Middle frontal gyrus (tissue), 1 donor: ENCODE measurements at regions not wholly inside any gene's neighbourhood (a gene's known extent, or its start where the extent isn't known, plus 50 kb on each side); places are given as distances from the start of the nearest gene placed in this dataset.

Source experiments
- DNase-seq: peaks from one replicate; pipeline ENCODE4 v3.0.0-alpha.2; 2015; ENCODE audit warnings: low spot score; ENCODE audit errors: extremely low spot score

DNA sequence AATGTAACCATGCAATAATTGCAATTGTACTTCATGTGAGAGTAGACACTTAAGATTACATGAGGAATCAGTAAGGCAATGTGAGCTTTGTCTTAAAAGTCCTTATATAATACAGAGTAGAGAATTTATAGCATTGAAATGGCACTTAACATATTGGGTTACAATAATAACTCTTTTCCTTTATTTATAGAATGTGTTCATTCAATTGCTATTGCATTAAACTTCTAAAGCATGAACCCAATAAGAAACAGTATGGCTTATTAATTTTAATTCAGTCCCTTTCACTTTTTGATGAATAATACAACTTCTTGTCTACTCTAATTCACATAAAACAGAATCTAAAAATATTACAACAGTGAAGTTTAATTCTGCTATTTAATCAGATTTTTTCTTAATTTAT, 174.2 kb upstream of the PABPC4L start:
- no peak for DNase-seq

DNA sequence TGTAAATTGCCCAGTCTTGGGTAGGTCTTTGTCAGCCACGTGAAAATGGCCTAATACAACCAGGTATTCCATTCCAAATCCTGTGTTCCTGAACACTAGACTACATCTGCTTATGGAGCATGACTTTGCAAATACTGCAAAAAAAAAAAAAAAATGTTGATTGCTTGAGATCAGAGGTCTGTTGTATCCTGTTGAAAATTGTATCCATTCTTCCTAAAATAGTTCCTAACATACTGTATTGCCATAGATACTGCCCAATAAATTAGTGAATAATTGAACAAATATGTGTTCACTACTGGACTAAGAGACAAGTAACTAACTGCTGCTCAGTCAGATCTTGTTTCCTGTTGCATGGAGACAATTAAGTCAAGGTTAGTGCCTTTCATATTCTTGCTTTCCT, 164.3 kb upstream of the PABPC4L start:
- no peak for DNase-seq

GRCh38 chr4:134364928-134365327, 163.3 kb upstream of the PABPC4L start:
- no peak for DNase-seq

GRCh38 chr4:134345244-134345643, 143.7 kb upstream of the PABPC4L start:
- no peak for DNase-seq

- DNase-seq, result no peak
These were observed 142.1 kb upstream of the PABPC4L start for GRCh38 chr4:134343656-134344055.

DNA sequence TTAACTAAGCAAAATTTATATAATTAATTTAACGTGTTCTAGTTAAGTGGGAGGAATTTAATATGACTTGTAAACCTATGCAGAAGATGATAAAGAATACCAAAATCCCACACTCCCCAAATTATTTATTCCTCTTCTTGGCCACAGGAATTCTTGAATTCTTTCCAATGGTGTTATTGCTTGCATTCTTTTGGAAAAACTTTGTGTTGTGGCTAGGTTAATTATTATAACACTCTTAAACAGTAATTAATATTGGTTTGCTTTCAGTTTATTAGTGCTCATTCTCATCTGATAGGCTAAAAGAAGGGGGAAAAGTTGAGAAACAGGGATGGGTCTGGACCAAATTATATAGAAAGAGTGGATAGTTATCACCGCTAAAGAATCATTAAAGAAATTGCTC, 141.5 kb upstream of the PABPC4L start:
- no peak for DNase-seq

- no peak for DNase-seq
These were observed 136.0 kb upstream of the PABPC4L start for GRCh38 chr4:134337574-134337973.

- DNase-seq, result no peak
These were observed 127.2 kb upstream of the PABPC4L start for GRCh38 chr4:134328741-134329140.

DNA sequence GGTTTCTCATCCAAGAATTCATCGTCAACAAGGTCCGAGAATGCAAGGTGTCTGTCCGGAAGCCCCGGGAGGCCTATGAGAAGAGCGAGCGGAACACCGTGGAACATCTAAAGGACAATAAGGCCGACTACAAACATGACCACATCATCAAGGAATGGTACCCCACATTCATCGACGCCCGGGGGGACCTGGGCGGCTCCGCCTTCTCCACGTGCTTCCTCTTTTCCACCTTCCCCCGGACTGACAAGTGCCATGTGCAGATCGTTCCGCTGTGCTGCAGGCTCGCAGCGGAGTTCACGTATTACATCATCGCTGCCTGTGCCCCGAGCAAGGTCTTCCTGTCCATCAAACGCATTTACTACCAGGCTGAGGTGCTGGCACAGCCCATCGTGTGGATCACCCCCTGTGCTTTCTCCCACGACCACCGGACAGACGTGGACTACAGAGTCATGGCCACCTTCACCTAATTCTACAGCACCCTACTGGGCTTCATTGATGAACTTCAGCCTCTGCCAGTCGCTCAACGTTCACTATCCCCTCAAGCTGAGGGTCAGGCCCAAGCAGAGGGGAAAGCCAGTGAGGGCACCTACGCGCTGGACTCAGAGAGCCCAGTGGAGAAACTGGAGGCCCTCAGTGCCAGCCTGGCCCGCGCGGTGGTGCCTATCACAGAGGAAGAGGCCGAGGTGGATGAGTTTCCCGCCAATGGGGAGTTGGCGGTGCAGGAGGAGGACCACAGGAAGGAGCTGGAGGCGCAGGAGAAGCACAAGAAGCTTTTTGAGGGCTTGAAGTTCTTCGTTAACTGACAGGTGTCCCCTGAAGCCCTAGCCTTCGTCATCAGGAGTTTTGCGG, 125.9 kb upstream of the PABPC4L start:
- DNase-seq, result no peak

GRCh38 chr4:134326866-134327265, 125.3 kb upstream of the PABPC4L start:
- no peak for DNase-seq

- DNase-seq, result no peak
These were observed 122.6 kb upstream of the PABPC4L start for GRCh38 chr4:134324179-134324578.

GRCh38 chr4:134320048-134320447, 118.5 kb upstream of the PABPC4L start:
- DNase-seq, result no peak

GRCh38 chr4:134313591-134313990, 112.0 kb upstream of the PABPC4L start:
- DNase-seq, result no peak

DNA sequence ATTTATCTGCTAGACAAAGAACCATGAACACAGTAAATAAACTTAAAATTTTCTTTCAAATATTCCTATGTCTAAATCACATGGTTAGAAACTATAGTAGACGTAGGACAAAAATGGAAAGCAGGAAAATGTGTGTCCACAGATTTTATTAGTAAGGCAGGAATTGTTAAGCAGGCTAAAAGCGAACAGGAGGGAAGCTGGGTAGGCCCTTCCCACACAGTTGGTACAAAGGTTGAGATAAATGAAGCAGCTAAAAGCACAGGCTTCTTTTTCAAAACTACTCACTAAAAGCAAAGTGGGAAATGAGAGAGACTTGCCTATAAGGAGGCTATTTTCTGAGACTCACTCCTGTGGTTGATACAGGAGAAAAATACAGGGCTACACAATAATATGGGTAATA, 108.1 kb upstream of the PABPC4L start:
- DNase-seq, result no peak

- no peak for DNase-seq
These were observed 107.3 kb upstream of the PABPC4L start for GRCh38 chr4:134308910-134309309.

DNA sequence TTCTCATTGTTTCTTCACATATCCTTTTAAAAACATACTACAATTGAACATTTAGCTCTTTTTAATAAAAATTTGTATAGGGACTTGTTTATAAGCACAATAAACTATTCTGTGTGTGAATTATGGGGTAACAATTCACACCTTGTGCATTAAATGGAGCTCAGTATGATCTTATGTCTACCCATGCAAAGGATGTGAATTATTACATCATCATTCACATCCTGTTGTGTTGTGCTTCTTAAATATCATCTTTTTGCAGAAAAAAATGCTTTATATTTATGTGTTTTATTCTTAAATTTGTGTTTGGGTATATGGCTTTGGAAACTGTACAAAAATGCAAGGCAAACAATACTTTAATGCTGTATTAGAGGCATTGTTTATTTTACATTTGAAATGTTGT, 96.7 kb upstream of the PABPC4L start:
- no peak for DNase-seq

- DNase-seq, result no peak
These were observed 96.2 kb upstream of the PABPC4L start for GRCh38 chr4:134297765-134298164.

GRCh38 chr4:134282680-134283079, 81.1 kb upstream of the PABPC4L start:
- no peak for DNase-seq

DNA sequence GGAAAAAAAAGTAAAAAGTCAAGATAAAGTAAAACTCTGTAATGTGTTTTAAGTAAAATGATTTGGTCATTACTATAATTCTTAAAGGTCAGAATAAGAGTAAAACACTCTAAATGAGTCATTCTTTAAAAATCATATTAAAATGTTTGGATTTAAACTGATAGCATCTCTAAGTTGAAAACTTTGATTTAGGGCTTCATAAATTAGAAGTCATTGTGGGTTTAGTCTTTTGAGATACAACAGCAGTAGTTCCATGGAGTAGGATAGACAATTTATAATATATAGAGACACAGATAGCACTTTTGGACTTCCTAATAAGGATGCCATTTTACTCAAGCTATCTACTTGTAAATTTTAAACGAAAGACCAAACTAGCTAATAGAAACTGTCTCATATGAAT, 77.1 kb upstream of the PABPC4L start:
- no peak for DNase-seq

DNA sequence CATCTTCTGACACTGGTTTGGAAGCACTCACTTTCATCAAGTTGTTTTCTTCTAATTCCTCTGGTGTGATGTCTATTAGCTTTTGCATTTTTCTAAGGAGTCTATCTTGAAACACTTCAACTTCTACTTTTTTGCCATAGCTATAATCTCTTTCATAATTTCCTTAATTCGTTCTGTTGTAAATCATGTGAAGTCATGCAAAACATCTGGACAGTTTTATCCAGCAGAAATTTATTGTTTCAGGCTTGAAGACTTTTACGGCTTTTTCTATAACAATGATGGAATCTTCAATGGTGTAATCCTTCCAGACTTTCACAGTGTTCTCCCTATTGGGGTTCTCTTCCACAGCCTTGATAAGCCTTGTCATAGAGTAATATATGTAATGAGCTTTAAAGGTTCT, 74.9 kb upstream of the PABPC4L start:
- DNase-seq, result no peak

DNA sequence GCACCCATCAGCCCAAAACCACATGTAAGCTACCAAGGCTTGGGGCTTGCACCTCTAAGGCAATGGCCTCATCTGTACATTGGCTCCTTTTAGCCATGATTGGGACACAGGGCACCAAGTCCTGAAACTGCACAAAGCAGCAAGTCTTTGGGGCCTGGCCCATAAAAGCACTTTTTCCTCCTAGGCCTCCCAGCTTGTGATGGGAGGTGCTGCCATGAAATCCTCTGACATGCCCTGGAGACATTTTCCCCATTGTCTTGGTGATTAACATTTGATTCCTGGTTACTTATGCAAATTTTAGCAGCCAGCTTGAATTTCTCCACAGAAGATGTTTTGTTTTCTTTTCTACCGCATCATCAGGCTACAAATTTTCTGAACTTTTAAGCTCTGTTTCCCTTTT, 58.5 kb upstream of the PABPC4L start:
- no peak for DNase-seq
